ENCODE measurements at regions not wholly inside any gene's neighbourhood (a gene's known extent, or its start where the extent isn't known, plus 50 kb on each side); places are given as distances from the start of the nearest gene placed in this dataset.

DNA sequence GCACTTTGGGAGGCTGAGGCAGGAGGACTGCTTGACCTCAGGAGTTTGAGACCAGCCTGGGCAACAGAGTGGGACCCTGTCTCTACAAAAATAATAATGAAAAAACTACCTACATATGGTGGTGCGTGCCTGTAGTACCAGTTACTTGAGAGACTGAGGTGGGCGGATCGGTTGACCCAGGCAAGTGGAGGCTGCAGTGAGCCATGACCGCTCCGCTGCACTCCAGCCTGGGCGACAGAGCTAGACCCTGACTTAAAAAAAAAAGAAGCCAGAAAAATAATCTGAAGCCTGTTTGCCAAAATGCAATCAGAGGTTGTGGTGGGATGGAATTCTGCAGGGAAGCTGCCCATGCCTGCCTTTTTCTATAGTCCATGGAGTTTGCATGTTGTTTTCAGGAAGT is 50.4 kb upstream of the GGTA1 start:
- TF ChIP-seq, protein P1, sequence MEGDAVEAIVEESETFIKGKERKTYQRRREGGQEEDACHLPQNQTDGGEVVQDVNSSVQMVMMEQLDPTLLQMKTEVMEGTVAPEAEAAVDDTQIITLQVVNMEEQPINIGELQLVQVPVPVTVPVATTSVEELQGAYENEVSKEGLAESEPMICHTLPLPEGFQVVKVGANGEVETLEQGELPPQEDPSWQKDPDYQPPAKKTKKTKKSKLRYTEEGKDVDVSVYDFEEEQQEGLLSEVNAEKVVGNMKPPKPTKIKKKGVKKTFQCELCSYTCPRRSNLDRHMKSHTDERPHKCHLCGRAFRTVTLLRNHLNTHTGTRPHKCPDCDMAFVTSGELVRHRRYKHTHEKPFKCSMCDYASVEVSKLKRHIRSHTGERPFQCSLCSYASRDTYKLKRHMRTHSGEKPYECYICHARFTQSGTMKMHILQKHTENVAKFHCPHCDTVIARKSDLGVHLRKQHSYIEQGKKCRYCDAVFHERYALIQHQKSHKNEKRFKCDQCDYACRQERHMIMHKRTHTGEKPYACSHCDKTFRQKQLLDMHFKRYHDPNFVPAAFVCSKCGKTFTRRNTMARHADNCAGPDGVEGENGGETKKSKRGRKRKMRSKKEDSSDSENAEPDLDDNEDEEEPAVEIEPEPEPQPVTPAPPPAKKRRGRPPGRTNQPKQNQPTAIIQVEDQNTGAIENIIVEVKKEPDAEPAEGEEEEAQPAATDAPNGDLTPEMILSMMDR (IDR thresholded peaks at IDR 0.05) = no peak
- H3K4me1 Mint-ChIP-seq (ENCODE audit: low read depth) = no peaks in the 10 kb centered on the region
- ATAC-seq (no peak), DNase-seq (no peak)
- peaks cover 31% of the 10 kb centered on the region for H3K27me3 Mint-ChIP-seq
- POLR2A ChIA-PET = no interaction called here
- CTCF ChIA-PET = interaction anchor here (0.6 to 1.8 kb wide), 25 partner anchors 9 to 549 kb away, joined by 3 to 10 read pairs (median 4); no protein-coding TSS in a partner anchor
- no peaks in the 10 kb centered on the region for H3K9me3 Mint-ChIP-seq
- H3K4me3 Mint-ChIP-seq = no peak overlapping the region
- no peak overlapping the region for H3K27ac Mint-ChIP-seq
- H3K36me3 Mint-ChIP-seq (ENCODE audit: low read depth) = no peaks in the 10 kb centered on the region
- intact Hi-C loops (cut with micrococcal nuclease) = no loop called here

GRCh38 chr9:121550569-121551512 is 51.2 kb upstream of the GGTA1 start:
- CTCF ChIA-PET = interaction anchor here (0.6 to 1.8 kb wide), 25 partner anchors 8 to 548 kb away, joined by 3 to 10 read pairs (median 4); no protein-coding TSS in a partner anchor
- H3K27ac Mint-ChIP-seq = no peak overlapping the region

GRCh38 chr9:121551985-121552753 is 52.5 kb upstream of the GGTA1 start:
- Mint-ChIP-seq H3K36me3 (ENCODE audit: low read depth) (no peaks in the 10 kb centered on the region), H3K4me3 (no peak overlapping the region), H3K4me1 (ENCODE audit: low read depth) (no peaks in the 10 kb centered on the region), H3K27ac (no peak overlapping the region), H3K27me3 (peaks cover 23% of the 10 kb centered on the region), H3K9me3 (no peaks in the 10 kb centered on the region)
- intact Hi-C loops (cut with micrococcal nuclease) = no loop called here
- DNase-seq = no peak
- TF ChIP-seq, protein P1 (IDR thresholded peaks at IDR 0.05) = no peak
- CTCF ChIA-PET = interaction anchor here (0.7 kb wide), 1 partner anchor 132 kb away, joined by 3 read pairs; no protein-coding TSS in a partner anchor
- ATAC-seq = no peak
- POLR2A ChIA-PET = no interaction called here

More at GRCh38 chr9:121550569-121551512, 51.2 kb upstream of the GGTA1 start:
- peaks cover 27% of the 10 kb centered on the region for H3K27me3 Mint-ChIP-seq
- no peaks in the 10 kb centered on the region for H3K9me3 Mint-ChIP-seq
- ATAC-seq = peak; percentile 89
- intact Hi-C loops (cut with micrococcal nuclease) = no loop called here
- no peaks in the 10 kb centered on the region for H3K4me1 Mint-ChIP-seq (ENCODE audit: low read depth)
- H3K4me3 Mint-ChIP-seq = no peak overlapping the region
- peak; percentile 84 for DNase-seq
- POLR2A ChIA-PET = no interaction called here
- TF ChIP-seq, protein P1 (IDR thresholded peaks at IDR 0.05) = peak; percentile 84
- no peaks in the 10 kb centered on the region for H3K36me3 Mint-ChIP-seq (ENCODE audit: low read depth)

GRCh38 chr9:121556082-121556481 is 56.4 kb upstream of the GGTA1 start:
- H3K27me3 Mint-ChIP-seq = peaks cover 10% of the 10 kb centered on the region
- CTCF ChIA-PET = interaction anchor here (1.0 to 1.3 kb wide), 3 partner anchors 10 to 194 kb away, joined by 3 to 4 read pairs (median 3); no protein-coding TSS in a partner anchor
- no peaks in the 10 kb centered on the region for H3K36me3 Mint-ChIP-seq (ENCODE audit: low read depth)
- no peak for ATAC-seq
- POLR2A ChIA-PET = no interaction called here
- peaks cover 13% of the 10 kb centered on the region for H3K4me1 Mint-ChIP-seq (ENCODE audit: low read depth)
- H3K27ac Mint-ChIP-seq = no peak overlapping the region
- intact Hi-C loops (cut with micrococcal nuclease) = no loop called here
- no peak for DNase-seq
- H3K9me3 Mint-ChIP-seq = no peaks in the 10 kb centered on the region
- TF ChIP-seq, protein P1 (IDR thresholded peaks at IDR 0.05) = no peak
- H3K4me3 Mint-ChIP-seq = no peak overlapping the region

Data from activated CD8-positive, alpha-beta T cell treated with anti-CD3 and anti-CD28 coated beads for 36 hours (primary cell).